Parathyroid adenoma (tissue), 2 donors: ENCODE measurements at regions not wholly inside any gene's neighbourhood (a gene's known extent, or its start where the extent isn't known, plus 50 kb on each side); places are given as distances from the start of the nearest gene placed in this dataset.

Experiments used
- H2AFZ ChIP-seq: fragments of 300-600 bp; sonication (generic); one replicate; pipeline ENCODE4 v1.7.0; 2017; ENCODE audit warnings: antibody characterized with exemption, mild to moderate bottlenecking
- H3K27ac ChIP-seq: fragments of 300-600 bp; sonication (generic); one replicate; pipeline ENCODE4 v1.7.0; 2017
- H3K27me3 ChIP-seq: fragments of 300-600 bp; sonication (generic); one replicate; pipeline ENCODE4 v1.7.0; 2017; ENCODE audit warnings: low read length; ENCODE audit not compliant: control insufficient read depth, insufficient read depth
- H3K36me3 ChIP-seq: fragments of 300-600 bp; sonication (generic); one replicate; pipeline ENCODE4 v1.7.0; 2017; ENCODE audit warnings: low read length; ENCODE audit not compliant: control insufficient read depth, insufficient read depth
- H3K4me1 ChIP-seq: fragments of 300-600 bp; sonication (generic); one replicate; pipeline ENCODE4 v1.7.0; 2017; ENCODE audit warnings: control low read depth
- H3K4me2 ChIP-seq: fragments of 300-600 bp; sonication (generic); one replicate; pipeline ENCODE4 v1.7.0; 2017; ENCODE audit warnings: low read length
- H3K4me3 ChIP-seq: fragments of 300-600 bp; sonication (generic); one replicate; pipeline ENCODE4 v1.7.0; 2017; ENCODE audit warnings: low read depth, low read length
- H3K79me2 ChIP-seq: fragments of 300-600 bp; sonication (generic); one replicate; pipeline ENCODE4 v1.7.0; 2017; ENCODE audit warnings: control low read depth
- H3K9ac ChIP-seq: fragments of 300-600 bp; sonication (generic); one replicate; pipeline ENCODE4 v1.7.0; 2017; ENCODE audit warnings: mild to moderate bottlenecking
- H3K9me3 ChIP-seq: fragments of 300-600 bp; sonication (generic); one replicate; pipeline ENCODE4 v1.7.0; 2017; ENCODE audit warnings: low read length; ENCODE audit not compliant: control insufficient read depth
- TF ChIP-seq, protein P1 (sequence below): fragments of 300-600 bp; sonication (generic); IDR thresholded peaks from one replicate; pipeline ENCODE4 v1.7.0; 2017; ENCODE audit warnings: antibody characterized with exemption, mild to moderate bottlenecking
- donor health status: primary hyperparathyroidism.

DNA sequence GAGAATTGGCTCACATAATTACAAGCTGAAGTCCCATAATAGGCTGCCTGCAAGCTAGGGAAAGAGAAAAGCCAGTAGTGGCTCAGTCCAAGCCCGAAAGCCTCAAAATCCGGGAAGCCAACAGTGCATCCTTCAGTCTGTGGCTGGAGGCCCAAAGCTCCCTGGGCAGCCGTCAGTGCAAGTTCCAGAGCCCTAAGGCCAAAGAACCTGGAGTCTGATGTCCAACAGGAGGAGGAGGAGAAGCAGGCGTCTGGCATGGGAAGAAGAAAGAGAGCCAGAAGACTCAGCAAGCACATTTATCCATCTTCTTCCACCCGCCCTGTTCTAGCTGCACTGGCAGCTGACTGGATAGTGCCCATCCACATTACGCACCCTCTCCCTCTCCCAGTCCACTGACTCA lies 213.4 kb downstream of the GAS1 start:
- no peak overlapping the region for H3K4me3 ChIP-seq
- TF ChIP-seq, protein P1, sequence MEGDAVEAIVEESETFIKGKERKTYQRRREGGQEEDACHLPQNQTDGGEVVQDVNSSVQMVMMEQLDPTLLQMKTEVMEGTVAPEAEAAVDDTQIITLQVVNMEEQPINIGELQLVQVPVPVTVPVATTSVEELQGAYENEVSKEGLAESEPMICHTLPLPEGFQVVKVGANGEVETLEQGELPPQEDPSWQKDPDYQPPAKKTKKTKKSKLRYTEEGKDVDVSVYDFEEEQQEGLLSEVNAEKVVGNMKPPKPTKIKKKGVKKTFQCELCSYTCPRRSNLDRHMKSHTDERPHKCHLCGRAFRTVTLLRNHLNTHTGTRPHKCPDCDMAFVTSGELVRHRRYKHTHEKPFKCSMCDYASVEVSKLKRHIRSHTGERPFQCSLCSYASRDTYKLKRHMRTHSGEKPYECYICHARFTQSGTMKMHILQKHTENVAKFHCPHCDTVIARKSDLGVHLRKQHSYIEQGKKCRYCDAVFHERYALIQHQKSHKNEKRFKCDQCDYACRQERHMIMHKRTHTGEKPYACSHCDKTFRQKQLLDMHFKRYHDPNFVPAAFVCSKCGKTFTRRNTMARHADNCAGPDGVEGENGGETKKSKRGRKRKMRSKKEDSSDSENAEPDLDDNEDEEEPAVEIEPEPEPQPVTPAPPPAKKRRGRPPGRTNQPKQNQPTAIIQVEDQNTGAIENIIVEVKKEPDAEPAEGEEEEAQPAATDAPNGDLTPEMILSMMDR = no peak
- H3K9me3 ChIP-seq = no peaks in the 10 kb centered on the region
- H2AFZ ChIP-seq = no peak overlapping the region
- H3K4me2 ChIP-seq = no peak overlapping the region
- no peak overlapping the region for H3K27ac ChIP-seq
- no peak overlapping the region for H3K9ac ChIP-seq
- H3K79me2 ChIP-seq = no peaks in the 10 kb centered on the region
- H3K27me3 ChIP-seq = no peaks in the 10 kb centered on the region
- H3K36me3 ChIP-seq = no peaks in the 10 kb centered on the region
- no peaks in the 10 kb centered on the region for H3K4me1 ChIP-seq

- Histone ChIP-seq H3K9me3 (no peaks in the 10 kb centered on the region), H3K27me3 (no peaks in the 10 kb centered on the region), H3K79me2 (no peaks in the 10 kb centered on the region), H3K9ac (no peak overlapping the region), H3K4me3 (no peak overlapping the region), H3K4me1 (no peaks in the 10 kb centered on the region), H3K36me3 (no peaks in the 10 kb centered on the region), H3K4me2 (no peak overlapping the region), H3K27ac (no peak overlapping the region), H2AFZ (no peak overlapping the region)
- TF ChIP-seq, protein P1 = no peak
These were observed 214.7 kb downstream of the GAS1 start for GRCh38 chr9:86732514-86733171.

DNA sequence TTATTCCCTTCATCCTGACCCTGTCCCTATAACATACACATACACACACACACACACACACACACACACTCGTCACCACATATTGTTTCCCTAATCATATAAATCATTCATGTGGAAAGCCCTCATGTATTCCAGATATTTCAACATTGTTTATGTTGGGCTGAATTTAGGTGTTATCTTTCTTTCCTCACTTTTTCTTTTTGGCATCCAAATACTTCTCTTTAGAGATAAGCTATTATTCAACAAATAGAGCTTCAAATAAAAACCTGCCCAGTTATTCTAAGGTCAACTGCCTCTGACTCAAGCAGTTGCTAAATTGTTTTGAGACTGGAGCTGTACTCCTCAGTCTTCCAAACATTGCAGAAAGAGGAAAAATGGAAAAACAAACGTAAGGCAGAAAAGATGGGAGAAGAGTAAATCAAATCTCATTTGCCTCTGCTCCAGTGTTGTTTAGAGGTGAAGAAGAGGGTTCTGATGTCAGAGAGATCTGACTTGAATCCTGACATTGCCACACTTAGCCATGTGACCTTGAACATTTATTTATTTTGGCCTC lies 215.7 kb downstream of the GAS1 start:
- Histone ChIP-seq H3K9me3 (no peaks in the 10 kb centered on the region), H3K27ac (no peak overlapping the region), H3K4me3 (no peak overlapping the region), H3K4me1 (no peaks in the 10 kb centered on the region), H3K4me2 (no peak overlapping the region), H2AFZ (no peak overlapping the region), H3K9ac (no peak overlapping the region), H3K36me3 (no peaks in the 10 kb centered on the region), H3K79me2 (no peaks in the 10 kb centered on the region), H3K27me3 (no peaks in the 10 kb centered on the region)
- TF ChIP-seq, protein P1 = no peak

DNA sequence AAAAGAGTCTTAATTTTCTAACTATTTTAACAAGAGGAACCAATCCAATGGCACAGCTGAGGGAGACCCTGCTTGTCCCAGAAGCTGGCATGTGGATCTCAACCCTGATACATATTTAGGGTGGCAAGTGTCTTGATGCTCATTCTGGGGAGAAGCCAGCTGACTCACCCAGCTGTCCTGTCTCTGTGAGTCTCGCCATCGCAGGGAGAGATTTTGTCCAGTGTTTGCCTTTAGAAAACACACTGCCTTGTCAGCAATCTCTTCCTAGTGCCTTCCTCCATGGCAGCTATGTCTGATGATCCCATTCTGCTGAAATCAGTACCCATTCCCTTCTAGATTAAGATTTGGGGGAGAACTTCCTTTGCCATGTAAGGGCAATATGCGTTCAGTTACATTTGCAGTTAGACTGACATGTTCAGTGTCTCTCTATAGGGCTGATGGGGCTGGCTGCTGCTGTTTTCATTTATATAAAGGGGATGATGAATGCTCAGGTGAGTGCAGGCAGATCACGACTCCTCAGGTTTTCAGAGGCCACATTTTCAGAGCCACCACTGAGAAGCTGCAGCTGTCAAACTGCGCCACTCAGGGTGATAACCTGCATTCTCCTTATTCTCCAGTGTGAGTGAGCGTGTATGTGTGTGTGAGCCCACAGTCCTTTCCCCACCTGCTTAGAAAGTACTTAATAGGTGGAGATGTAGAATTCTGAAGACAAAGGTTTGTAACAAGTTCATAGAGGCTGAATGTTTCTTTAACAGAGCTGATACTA lies 217.0 kb downstream of the GAS1 start:
- H3K9me3 ChIP-seq = no peaks in the 10 kb centered on the region
- H3K4me3 ChIP-seq = no peak overlapping the region
- H3K27me3 ChIP-seq = no peaks in the 10 kb centered on the region
- no peaks in the 10 kb centered on the region for H3K36me3 ChIP-seq
- no peak overlapping the region for H3K4me2 ChIP-seq
- no peaks in the 10 kb centered on the region for H3K79me2 ChIP-seq
- TF ChIP-seq, protein P1 = no peak
- H2AFZ ChIP-seq = no peak overlapping the region
- H3K4me1 ChIP-seq = no peaks in the 10 kb centered on the region
- H3K27ac ChIP-seq = no peak overlapping the region
- H3K9ac ChIP-seq = no peak overlapping the region
